H1 (cell line): ENCODE measurements at regions not wholly inside any gene's neighbourhood (a gene's known extent, or its start where the extent isn't known, plus 50 kb on each side); places are given as distances from the start of the nearest gene placed in this dataset.

Source experiments
- CTCF ChIA-PET: fragments of 300-600 bp; sonication (Branson Sonifier 250); formaldehyde crosslinking; loops from one replicate; lab custom pipeline; 2021; ENCODE audit not compliant: partially characterized antibody; lab: Charles Lee
- POLR2A ChIA-PET: fragments of 300-600 bp; sonication (Branson Sonifier 250); formaldehyde crosslinking; loops from one replicate; lab custom pipeline; 2021; ENCODE audit warnings: inconsistent platforms; ENCODE audit not compliant: partially characterized antibody; lab: Charles Lee
- DNase-seq, 2 experiments: peaks; one replicate each; pipeline versions ENCODE4 v3.0.0 to v3.0.0-alpha.2; 2010 to 2022; ENCODE audit warnings: low spot score in 2 of 2, low read depth in 1 of 2, mixed read lengths in 1 of 2
- FAIRE-seq: peaks from 2 replicates; lab custom pipeline; 2011; peaks lifted over from hg19 to GRCh38; lab: Jason Lieb, UNC
- H2AFZ ChIP-seq: 2 replicates; pipeline ENCODE4 v1.8.1; 2012; ENCODE audit warnings: low read length, inconsistent platforms
- H2AK5ac ChIP-seq: 2 replicates; pipeline ENCODE4 v1.6.1; 2013; ENCODE audit warnings: low read depth, low read length
- H2BK120ac ChIP-seq: replicated peaks from 2 replicates; pipeline ENCODE3; 2013; ENCODE audit warnings: low read depth, low read length, inconsistent platforms
- H2BK12ac ChIP-seq: 2 replicates; pipeline ENCODE4 v1.6.1; 2013; ENCODE audit warnings: low read depth, low read length
- H2BK15ac ChIP-seq: 2 replicates; pipeline ENCODE4 v1.6.1; 2013; ENCODE audit warnings: low read length
- H2BK20ac ChIP-seq: 2 replicates; pipeline ENCODE4 v1.6.1; 2013; ENCODE audit warnings: low read length
- H2BK5ac ChIP-seq: 2 replicates; pipeline ENCODE4 v1.6.1; 2013; ENCODE audit warnings: low read depth, low read length
- H3K14ac ChIP-seq: 2 replicates; pipeline ENCODE4 v1.6.1; 2013; ENCODE audit warnings: inconsistent platforms; ENCODE audit not compliant: insufficient read length
- H3K18ac ChIP-seq: 2 replicates; pipeline ENCODE4 v1.6.1; 2013; ENCODE audit warnings: low read length; ENCODE audit errors: extremely low read depth
- H3K23ac ChIP-seq: 2 replicates; pipeline ENCODE4 v1.6.1; 2013; ENCODE audit warnings: inconsistent platforms; ENCODE audit not compliant: insufficient read length
- H3K23me2 ChIP-seq: 2 replicates; pipeline ENCODE4 v1.6.1; 2013; ENCODE audit warnings: low read depth, low read length
- H3K27ac ChIP-seq: 2 replicates; pipeline ENCODE4 v1.6.1; 2011; ENCODE audit warnings: low read depth, low read length, inconsistent platforms
- H3K27me3 ChIP-seq, 4 experiments: replicated peaks in 1 of 4; 1 replicate in 1 of 4; 2 replicates in 3 of 4; pipeline versions ENCODE4 v1.6.1 to v1.8.1; 2011 to 2013; ENCODE audit warnings: low read length in 3 of 4, mild to moderate bottlenecking in 3 of 4, inconsistent platforms in 2 of 4, mixed read lengths in 2 of 4, moderate library complexity in 1 of 4; ENCODE audit not compliant: control insufficient read depth in 3 of 4, insufficient read depth in 3 of 4; ENCODE audit errors: extremely low read depth in 1 of 4
- H3K36me3 ChIP-seq, 4 experiments: 2 replicates each; pipeline versions ENCODE4 v1.6.1 to v1.8.1; 2011 to 2013; ENCODE audit warnings: mild to moderate bottlenecking in 4 of 4, low read length in 3 of 4, moderate library complexity in 2 of 4, control low read depth in 1 of 4, inconsistent platforms in 1 of 4; ENCODE audit not compliant: insufficient read depth in 4 of 4, control insufficient read depth in 2 of 4
- H3K4ac ChIP-seq: replicated peaks from 2 replicates; pipeline ENCODE3; 2013; ENCODE audit warnings: low read length, low read depth, mixed read lengths, inconsistent platforms; ENCODE audit not compliant: insufficient read length
- H3K4me1 ChIP-seq, 4 experiments: replicated peaks in 1 of 4; 1 replicate in 1 of 4; 2 replicates in 3 of 4; pipeline versions ENCODE4 v1.6.1 to v1.8.1; 2011 to 2013; ENCODE audit warnings: low read length in 3 of 4, inconsistent platforms in 2 of 4, mixed read lengths in 1 of 4; ENCODE audit not compliant: insufficient read depth in 4 of 4, control insufficient read depth in 3 of 4
- H3K4me2 ChIP-seq, 2 experiments: 2 replicates each; pipeline versions ENCODE4 v1.6.1 to v1.8.1; 2011 to 2013; ENCODE audit warnings: low read depth in 2 of 2, low read length in 2 of 2, control low read depth in 1 of 2, inconsistent platforms in 1 of 2, mild to moderate bottlenecking in 1 of 2; ENCODE audit not compliant: insufficient read depth in 1 of 2
- H3K4me3 ChIP-seq, 4 experiments: fragments of 200-600, 300-600 bp in 1 of 4; sonication (generic), shearing (Covaris generic), sonication (Bioruptor Twin) in 1 of 4; 2 replicates each; pipeline versions ENCODE4 v1.5.1 to v1.8.1; 2011 to 2016; ENCODE audit warnings: low read length in 4 of 4, low read depth in 3 of 4, control low read depth in 2 of 4, inconsistent platforms in 2 of 4, mild to moderate bottlenecking in 2 of 4, mixed read lengths in 1 of 4, moderate library complexity in 1 of 4; ENCODE audit not compliant: insufficient read depth in 2 of 4; ENCODE audit errors: extremely low read depth in 1 of 4
- H3K56ac ChIP-seq: replicated peaks from 2 replicates; pipeline ENCODE3; 2013; ENCODE audit warnings: low read depth, mild to moderate bottlenecking, mixed read lengths, low read length, inconsistent platforms; ENCODE audit not compliant: insufficient read length
- H3K79me1 ChIP-seq: 2 replicates; pipeline ENCODE4 v1.6.1; 2013; ENCODE audit warnings: low read depth, low read length, control low read depth
- H3K79me2 ChIP-seq, 2 experiments: 2 replicates each; pipeline versions ENCODE4 v1.6.1 to v1.8.1; 2012 to 2013; ENCODE audit warnings: low read length in 2 of 2, mild to moderate bottlenecking in 2 of 2, inconsistent platforms in 1 of 2; ENCODE audit not compliant: insufficient read depth in 2 of 2, control insufficient read depth in 1 of 2
- H3K9ac ChIP-seq, 4 experiments: replicated peaks in 1 of 4; 1 replicate in 1 of 4; 2 replicates in 3 of 4; pipeline versions ENCODE4 v1.6.1 to v1.8.1; 2011 to 2013; ENCODE audit warnings: low read depth in 3 of 4, low read length in 3 of 4, control low read depth in 2 of 4, mild to moderate bottlenecking in 2 of 4, moderate library complexity in 2 of 4, inconsistent platforms in 1 of 4; ENCODE audit errors: extremely low read depth in 1 of 4
- H3K9me3 ChIP-seq, 2 experiments: 2 replicates each; pipeline versions ENCODE4 v1.6.1 to v1.8.1; 2012 to 2013; ENCODE audit warnings: mild to moderate bottlenecking in 2 of 2, moderate library complexity in 2 of 2, control low read depth in 1 of 2, inconsistent platforms in 1 of 2, low read depth in 1 of 2, low read length in 1 of 2, mixed read lengths in 1 of 2; ENCODE audit not compliant: insufficient read depth in 2 of 2
- H4K20me1 ChIP-seq, 2 experiments: replicated peaks in 1 of 2; 2 replicates each; pipeline versions ENCODE3 to v1.8.1; 2011 to 2013; ENCODE audit warnings: inconsistent platforms in 2 of 2, low read length in 2 of 2, mild to moderate bottlenecking in 1 of 2; ENCODE audit not compliant: insufficient read depth in 2 of 2, control insufficient read depth in 1 of 2
- H4K5ac ChIP-seq: 2 replicates; pipeline ENCODE4 v1.6.1; 2013; ENCODE audit warnings: low read length, low read depth, mixed read lengths, inconsistent platforms; ENCODE audit not compliant: insufficient read length
- H4K8ac ChIP-seq: 2 replicates; pipeline ENCODE4 v1.8.0; 2013; ENCODE audit warnings: mild to moderate bottlenecking, moderate library complexity, low read length, inconsistent platforms; ENCODE audit not compliant: insufficient read depth; ENCODE audit errors: extremely low read depth
- H4K91ac ChIP-seq: replicated peaks from 2 replicates; pipeline ENCODE3; 2013; ENCODE audit warnings: low read length, mixed read lengths, inconsistent platforms; ENCODE audit not compliant: insufficient read length
- CBX8 ChIP-seq: fragments of 300-800, 300-1000 bp; sonication (generic); IDR thresholded peaks from 2 replicates; pipeline ENCODE4 v1.7.1; 2016; ENCODE audit warnings: low read depth, low read length, borderline replicate concordance
- CEBPB ChIP-seq: IDR thresholded peaks from 2 replicates; pipeline ENCODE4 v1.6.1; 2012; ENCODE audit warnings: low read depth, low read length
- EP300 ChIP-seq, 2 experiments: IDR thresholded peaks; 1 replicate in 1 of 2; 2 replicates in 1 of 2; pipeline ENCODE4 v1.6.1; 2011 to 2012; ENCODE audit warnings: low read depth in 2 of 2, low read length in 2 of 2, mild to moderate bottlenecking in 2 of 2, borderline replicate concordance in 1 of 2, inconsistent platforms in 1 of 2, moderate library complexity in 1 of 2
- KDM5A ChIP-seq: fragments of 200-600 bp; IDR thresholded peaks from 2 replicates; pipeline ENCODE4 v1.7.1; 2012; ENCODE audit warnings: mild to moderate bottlenecking, low read length, inconsistent platforms, mixed read lengths
- NANOG ChIP-seq: IDR thresholded peaks from 2 replicates; pipeline ENCODE4 v1.6.1; 2011; ENCODE audit warnings: low read length, low read depth, mild to moderate bottlenecking, inconsistent platforms; ENCODE audit not compliant: insufficient read depth, poor library complexity, severe bottlenecking
- NRF1 ChIP-seq: IDR thresholded peaks from 2 replicates; pipeline ENCODE4 v1.6.1; 2011; ENCODE audit warnings: mild to moderate bottlenecking, low read depth, low read length, improper control_type of control experiment
- POLR2A ChIP-seq, 2 experiments: IDR thresholded peaks; 1 replicate in 1 of 2; 2 replicates in 1 of 2; pipeline ENCODE4 v1.6.1; 2011; ENCODE audit warnings: low read depth in 2 of 2, low read length in 2 of 2, mild to moderate bottlenecking in 2 of 2; ENCODE audit errors: control extremely low read depth in 1 of 2
- POLR2AphosphoS5 ChIP-seq: IDR thresholded peaks from 2 replicates; pipeline ENCODE4 v1.6.1; 2011; ENCODE audit warnings: low read depth, low read length
- SAP30 ChIP-seq: fragments of 300-600 bp; sonication (generic); IDR thresholded peaks from 2 replicates; pipeline ENCODE4 v1.7.1; 2012; ENCODE audit warnings: low read length, moderate library complexity, mild to moderate bottlenecking, inconsistent platforms; ENCODE audit not compliant: insufficient read depth, insufficient replicate concordance
- TEAD4 ChIP-seq: IDR thresholded peaks from 2 replicates; pipeline ENCODE4 v1.6.1; 2012; ENCODE audit warnings: low read depth, low read length, inconsistent platforms, mixed read lengths
- YY1 ChIP-seq: IDR thresholded peaks from 2 replicates; pipeline ENCODE4 v1.6.1; 2011; ENCODE audit warnings: low read depth, mild to moderate bottlenecking, low read length
- WGBS, 2 experiments: shearing (Covaris generic) in 1 of 2; methylation state at CpG; one replicate each; pipeline versions ENCODE4 v1.1.6 to v1.1.7; 2013 to 2015; ENCODE audit warnings: low lambda C conversion rate in 2 of 2, mixed read lengths in 2 of 2, inconsistent platforms in 1 of 2, low coverage in 1 of 2, missing lambda C conversion rate in 1 of 2; ENCODE audit not compliant: insufficient replicate concordance in 2 of 2, insufficient coverage in 1 of 2, insufficient read length in 1 of 2; ENCODE audit errors: extremely low coverage in 1 of 2, missing lambda C conversion rate in 1 of 2; 5-methylcytosine and 5-hydroxymethylcytosine counted together
- TF ChIP-seq, protein P1 (sequence below): IDR thresholded peaks from 2 replicates; pipeline ENCODE4 v1.6.1; 2012; ENCODE audit warnings: inconsistent platforms

DNA sequence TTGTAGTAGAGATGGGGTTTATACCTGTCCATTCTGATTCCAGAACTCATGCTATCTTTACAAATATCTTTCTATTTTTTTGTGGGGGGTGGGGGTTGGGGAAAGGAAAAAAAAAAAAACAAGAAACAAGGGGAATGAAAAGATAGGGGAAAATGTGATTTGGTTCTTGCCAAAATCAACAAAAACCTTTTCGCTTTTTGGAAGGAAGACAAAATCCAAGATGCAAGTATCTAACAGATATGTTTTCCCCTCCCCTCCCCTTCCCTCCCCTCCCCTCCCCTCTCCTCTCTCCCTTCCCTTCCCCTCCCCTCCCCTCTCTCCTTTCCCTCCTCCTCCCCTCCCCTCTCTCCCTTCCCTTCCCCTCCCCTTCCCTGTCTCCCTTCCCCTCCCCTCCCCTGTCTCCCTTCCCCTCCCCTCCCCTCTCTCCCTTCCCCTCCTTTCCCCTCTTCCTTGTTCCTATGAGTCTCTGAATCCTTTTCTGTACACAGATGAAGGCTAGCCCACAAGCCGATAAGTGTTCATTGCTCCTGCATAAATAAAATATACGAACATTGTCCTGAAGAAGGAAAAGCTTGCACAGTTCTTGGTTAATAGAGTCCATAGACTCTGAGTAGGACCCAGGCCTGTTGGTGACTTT is 551.9 kb downstream of the EDEM1 start:
- H2BK20ac ChIP-seq: no peak overlapping the region
- H2BK12ac ChIP-seq: no peak overlapping the region
- no peak overlapping the region for H2BK120ac ChIP-seq
- no peak overlapping the region for H2AFZ ChIP-seq
- H2BK15ac ChIP-seq: no peak overlapping the region
- H3K18ac ChIP-seq: no peak overlapping the region
- no peak overlapping the region for H3K14ac ChIP-seq
- no peak overlapping the region for H3K23ac ChIP-seq
- no peak overlapping the region for H4K5ac ChIP-seq
- no peak overlapping the region for H3K9ac ChIP-seq
- H3K4me1 ChIP-seq: no peaks in the 10 kb centered on the region
- no peaks in the 10 kb centered on the region for H3K9me3 ChIP-seq
- no peak overlapping the region for H4K91ac ChIP-seq
- H3K79me2 ChIP-seq: no peaks in the 10 kb centered on the region
- H3K4me3 ChIP-seq: no peak overlapping the region
- no peaks in the 10 kb centered on the region for H4K20me1 ChIP-seq
- H3K27ac ChIP-seq: no peak overlapping the region
- 73% methylated on average over 2 of the region's 3 CpGs; no CpG with 5 or more reads in 1 of the 2 experiments for WGBS, 2 experiments
- POLR2A ChIA-PET: no interaction called here
- no peak overlapping the region for H2BK5ac ChIP-seq
- H3K27me3 ChIP-seq: no peaks in the 10 kb centered on the region
- H4K8ac ChIP-seq: no peak overlapping the region
- H3K4ac ChIP-seq: no peak overlapping the region
- no peaks in the 10 kb centered on the region for H3K36me3 ChIP-seq
- CTCF ChIA-PET: no interaction called here
- H3K56ac ChIP-seq: no peak overlapping the region
- DNase-seq: no peak
- FAIRE-seq: no peak
- no peak overlapping the region for H2AK5ac ChIP-seq
- no peak overlapping the region for H3K4me2 ChIP-seq
- no peaks in the 10 kb centered on the region for H3K23me2 ChIP-seq
- no peaks in the 10 kb centered on the region for H3K79me1 ChIP-seq
- TF ChIP-seq EP300 (IDR thresholded peaks at IDR 0.05; ENCODE audit: borderline replicate concordance in 1 of 2, low read depth in 2 of 2, low read length in 2 of 2) (no peak), NRF1 (no peak), KDM5A (no peak), NANOG (no peak), POLR2A (IDR thresholded peaks at IDR 0.05; ENCODE audit: control extremely low read depth in 1 of 2, low read depth in 2 of 2, low read length in 2 of 2) (no peak), SAP30 (no peak), CEBPB (no peak), POLR2AphosphoS5 (no peak), CBX8 (no peak), YY1 (no peak), TEAD4 (no peak)
- TF ChIP-seq, protein P1, sequence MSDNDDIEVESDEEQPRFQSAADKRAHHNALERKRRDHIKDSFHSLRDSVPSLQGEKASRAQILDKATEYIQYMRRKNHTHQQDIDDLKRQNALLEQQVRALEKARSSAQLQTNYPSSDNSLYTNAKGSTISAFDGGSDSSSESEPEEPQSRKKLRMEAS: no peak
